VCaP (cell line): ENCODE measurements at regions not wholly inside any gene's neighbourhood (a gene's known extent, or its start where the extent isn't known, plus 50 kb on each side); places are given as distances from the start of the nearest gene placed in this dataset.

Experiments used
- H3K27ac ChIP-seq: fragments of 450-650 bp; 2 replicates; pipeline ENCODE4 v1.5.1; 2017
- CTCF ChIP-seq: fragments of 450-650 bp; conservative IDR thresholded peaks from 2 replicates; pipeline ENCODE4 v1.5.1; 2017; ENCODE audit warnings: mild to moderate bottlenecking, moderate library complexity

DNA sequence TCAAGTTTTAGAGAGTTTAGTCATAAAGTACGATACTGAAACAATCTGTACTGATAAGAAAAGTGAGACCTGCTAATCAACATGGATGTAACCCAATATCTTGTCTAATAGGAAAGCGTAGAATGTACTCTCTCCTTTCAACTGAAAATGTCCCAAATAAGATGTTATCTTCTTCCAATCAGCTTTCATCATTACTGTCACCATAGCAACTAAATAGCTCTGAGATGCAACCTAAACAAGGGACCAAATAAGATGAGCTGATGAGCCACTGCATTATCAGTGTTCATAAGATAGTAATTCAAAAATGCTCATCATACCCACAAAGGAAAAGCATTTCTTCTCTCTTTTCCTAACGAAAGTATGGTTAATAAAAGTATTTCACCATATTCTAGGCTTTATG lies 1108.3 kb upstream of the MAP3K7 start:
- H3K27ac ChIP-seq = no peak overlapping the region
- no peak for TF ChIP-seq CTCF

DNA sequence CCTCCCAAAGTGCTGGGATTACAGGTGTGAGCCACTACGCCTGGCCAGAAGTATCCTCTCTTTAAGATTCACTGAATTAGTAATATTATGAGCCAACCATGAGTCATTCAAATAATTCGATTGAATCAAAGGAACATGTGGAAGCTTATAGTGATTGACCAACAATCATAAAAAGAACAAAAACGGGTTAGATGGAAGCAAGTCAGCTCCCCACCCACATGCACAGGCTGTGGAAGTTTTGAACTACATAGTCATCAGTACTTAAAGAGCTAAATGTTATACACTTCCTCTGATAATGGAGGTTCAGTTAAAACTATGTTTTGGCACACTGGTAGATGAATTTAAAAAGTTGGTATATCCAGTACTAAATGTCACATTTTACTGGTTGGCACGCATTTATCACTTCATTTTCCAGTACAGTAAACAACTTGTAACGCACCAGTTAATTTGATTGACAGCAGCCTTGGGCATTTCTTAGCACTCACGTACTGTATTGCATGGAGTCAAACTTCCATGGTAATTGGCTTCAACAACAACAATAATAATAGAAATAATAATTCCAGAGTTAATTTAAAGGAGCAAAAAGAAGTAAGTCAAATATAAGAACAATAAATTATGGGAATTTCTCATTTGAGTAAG lies 1107.3 kb upstream of the MAP3K7 start:
- no peak for TF ChIP-seq CTCF
- H3K27ac ChIP-seq = no peak overlapping the region

DNA sequence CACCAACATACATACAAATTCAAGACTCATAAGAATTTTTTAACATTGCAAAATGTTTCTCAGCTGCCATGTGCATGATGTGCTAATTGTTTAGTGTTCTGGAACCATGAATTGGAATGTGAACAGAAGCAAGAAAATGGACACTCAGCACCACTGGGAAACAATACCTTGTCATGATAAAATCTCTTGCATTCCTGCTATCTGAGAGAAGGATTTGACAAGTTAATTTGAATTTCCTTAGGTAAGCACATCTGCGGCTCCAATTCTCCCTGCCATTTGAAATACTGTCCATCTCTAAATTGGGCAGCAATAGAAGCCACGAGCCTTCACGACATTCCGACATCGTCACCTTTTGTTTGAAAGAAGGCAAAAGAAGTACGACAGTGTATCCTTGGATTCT lies 1104.6 kb upstream of the MAP3K7 start:
- TF ChIP-seq CTCF = no peak
- no peak overlapping the region for H3K27ac ChIP-seq

DNA sequence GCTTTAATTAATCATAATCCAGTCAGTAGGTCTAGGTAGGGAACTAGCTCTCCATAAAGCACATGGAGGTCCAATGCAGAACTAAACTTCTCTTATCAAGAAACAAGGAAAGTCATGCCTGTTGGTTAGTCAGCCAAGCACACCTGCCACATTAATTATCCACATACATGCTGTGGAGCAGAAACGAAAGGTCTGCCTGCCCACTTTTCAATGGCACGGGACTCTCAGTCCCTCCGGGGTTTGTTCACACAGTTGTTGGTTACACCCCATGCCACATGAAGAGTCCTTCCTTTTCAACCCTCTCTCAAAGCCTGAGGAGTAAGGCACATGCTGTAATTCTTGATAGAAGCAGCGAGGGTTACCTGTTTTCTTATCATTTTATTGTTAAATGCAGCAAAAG lies 1096.4 kb upstream of the MAP3K7 start:
- TF ChIP-seq CTCF = no peak
- no peak overlapping the region for H3K27ac ChIP-seq

DNA sequence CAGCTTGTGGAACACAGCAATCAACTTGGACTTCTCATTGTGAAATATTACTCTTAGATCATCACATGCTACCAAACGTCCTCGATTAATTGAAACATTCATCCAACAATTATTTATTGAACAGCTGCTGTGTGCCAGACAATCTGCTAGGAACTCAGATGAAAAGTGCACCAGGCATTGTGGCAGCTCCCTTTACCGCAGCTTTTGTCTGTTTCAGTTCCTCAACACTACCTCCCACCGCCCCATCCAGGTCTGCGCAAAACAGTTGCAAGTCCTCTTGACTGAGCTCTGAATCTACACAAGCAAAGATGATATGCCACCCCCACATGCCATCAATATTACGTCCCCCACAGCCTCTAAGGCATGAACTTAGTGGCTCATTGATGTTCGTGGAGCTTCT lies 1094.4 kb upstream of the MAP3K7 start:
- TF ChIP-seq CTCF = no peak
- H3K27ac ChIP-seq = no peak overlapping the region

DNA sequence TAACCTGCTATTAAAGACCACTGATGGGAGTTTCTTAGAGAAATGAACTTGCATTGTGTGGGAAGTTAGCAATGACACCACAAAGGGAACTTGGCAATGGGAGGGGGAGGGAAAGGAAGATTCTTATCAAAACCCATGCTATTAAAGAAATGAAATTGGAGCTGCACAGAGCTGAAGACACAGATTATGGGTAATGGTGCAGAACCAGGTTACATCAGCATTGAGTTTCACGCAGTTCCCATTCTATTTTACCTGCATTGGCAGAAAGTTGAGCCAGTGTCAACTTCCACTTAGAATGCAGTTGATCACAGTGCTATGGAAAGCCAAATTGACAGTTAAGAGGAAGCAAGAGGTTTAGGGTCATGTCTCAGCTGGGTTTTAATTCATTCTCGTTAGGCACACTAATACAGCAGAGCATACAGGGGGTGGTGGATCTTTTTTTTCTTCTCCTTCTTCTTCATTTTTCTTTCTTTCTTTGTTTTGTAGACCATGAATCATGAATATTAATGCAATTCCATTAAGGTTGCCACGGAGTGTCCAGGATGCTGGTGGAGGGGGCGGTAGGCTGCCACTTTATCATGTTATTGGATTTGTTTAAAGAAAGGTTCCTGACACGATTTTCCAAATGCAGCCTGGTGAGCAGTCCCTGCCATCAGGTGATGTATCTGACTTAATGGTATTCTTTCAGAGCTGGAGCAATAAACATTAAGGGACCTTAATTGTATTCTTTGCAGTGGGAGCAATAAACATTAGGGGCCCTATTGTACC lies 1092.0 kb upstream of the MAP3K7 start:
- no peak for TF ChIP-seq CTCF

GRCh38 chr6:91672201-91672600 lies 1085.3 kb upstream of the MAP3K7 start:
- H3K27ac ChIP-seq = no peak overlapping the region
- no peak for TF ChIP-seq CTCF

More for the DNA sequence above, 1092.0 kb upstream of the MAP3K7 start:
- H3K27ac ChIP-seq = no peak overlapping the region
